ENCODE measurements at regions not wholly inside any gene's neighbourhood (a gene's known extent, or its start where the extent isn't known, plus 50 kb on each side); places are given as distances from the start of the nearest gene placed in this dataset.

DNA sequence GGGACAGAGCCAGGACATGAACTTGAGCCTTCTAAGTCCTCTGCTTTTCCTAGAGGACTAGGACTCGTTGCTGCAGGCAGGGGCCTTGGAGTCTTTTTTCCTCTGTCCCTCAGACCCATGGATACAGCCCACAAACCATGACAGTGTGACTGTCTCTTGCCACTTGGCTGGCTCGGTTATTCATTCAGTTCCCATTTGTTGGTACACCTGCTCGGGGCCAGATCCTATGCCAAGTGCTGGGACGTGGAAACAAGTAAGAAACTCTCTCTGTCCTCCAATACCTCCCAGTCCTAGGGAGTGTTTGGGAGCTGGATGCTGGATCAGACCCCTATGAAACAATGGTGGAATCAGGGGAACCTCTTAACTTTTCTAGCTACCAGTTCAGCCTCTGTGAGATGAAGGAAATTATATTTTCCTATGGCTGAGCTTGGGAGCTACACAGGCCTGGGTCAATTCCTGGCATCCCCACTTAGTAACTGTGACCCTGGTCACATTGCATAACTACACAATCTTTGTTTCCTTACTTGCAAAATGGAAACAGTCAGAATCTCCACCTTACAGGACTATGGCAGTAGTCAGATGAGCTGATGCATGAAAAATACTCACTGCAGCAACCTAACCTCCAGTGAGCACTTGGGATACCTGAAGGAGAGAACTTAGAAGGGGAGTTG lies 106.3 kb upstream of the VRK1 start:
- Histone ChIP-seq H3K4me2 (ENCODE audit: low read length) (no peak overlapping the region), H3K9me3 (ENCODE audit: low read length) (no peaks in the 10 kb centered on the region), H3K79me2 (ENCODE audit: low read length) (no peaks in the 10 kb centered on the region), H3K36me3 (ENCODE audit: low read depth, low read length) (no peaks in the 10 kb centered on the region), H3K27ac (ENCODE audit: low read length) (no peak overlapping the region), H4K20me1 (ENCODE audit: low read length) (no peaks in the 10 kb centered on the region), H3K27me3 (ENCODE audit: low read length) (peaks cover 74% of the 10 kb centered on the region), H3K4me1 (ENCODE audit: insufficient read depth, low read length) (no peaks in the 10 kb centered on the region), H3K4me3 (ENCODE audit: low read length) (no peak overlapping the region), H3K9ac (ENCODE audit: low read length) (no peak overlapping the region), H3K9me2 (replicated peaks; ENCODE audit: low read length) (no peaks in the 10 kb centered on the region), H3F3A (ENCODE audit: low read length, unreplicated experiment) (no peaks in the 10 kb centered on the region), H2AFZ (ENCODE audit: low read length) (no peak overlapping the region)
- no TSS peak for BruUV-seq (replicated peaks)
- DNase-seq = no peak
- TF ChIP-seq CTCF (conservative IDR thresholded peaks at IDR 0.05; ENCODE audit: low read depth, low read length) (no peak), EZH2phosphoT487 (IDR thresholded peaks at IDR 0.05; ENCODE audit: borderline replicate concordance, low read length) (no peak), EZH2 (IDR thresholded peaks at IDR 0.05; ENCODE audit: low read length, unreplicated experiment) (no peak)
- ChIA-PET CTCF (no interaction called here), POLR2A (ENCODE audit: unreplicated experiment) (no interaction called here)
- ATAC-seq = no peak
- intact Hi-C loops (cut with micrococcal nuclease) = no loop called here

DNA sequence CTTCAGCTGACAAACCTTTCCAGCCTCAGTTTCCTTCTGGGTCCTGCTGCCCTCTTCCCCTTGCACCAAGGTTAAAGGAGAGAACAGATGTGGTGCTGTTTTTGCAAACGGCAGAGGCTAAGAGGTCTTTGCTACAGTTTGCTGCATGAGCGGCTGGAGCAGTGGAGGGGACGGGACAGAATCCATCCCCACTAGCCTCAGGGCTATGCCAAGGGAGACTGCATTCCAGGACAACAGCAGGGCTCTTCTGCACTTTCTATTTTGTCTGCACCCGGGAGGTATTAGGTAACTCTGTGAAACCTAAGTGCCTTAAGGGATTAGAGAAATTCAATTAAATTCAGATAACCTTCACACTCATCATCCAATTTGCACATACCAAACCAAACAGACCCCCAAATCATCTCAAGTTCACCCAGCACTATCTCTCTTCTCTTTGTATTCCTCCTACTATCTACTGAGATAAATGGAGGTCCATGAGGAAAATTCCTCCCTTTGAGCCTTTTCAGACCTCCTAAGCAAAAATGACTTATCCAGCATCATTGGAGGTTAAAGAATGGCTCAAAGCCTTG lies 103.8 kb upstream of the VRK1 start:
- DNase-seq (no peak), ATAC-seq (no peak)
- POLR2A ChIA-PET (ENCODE audit: unreplicated experiment) = no interaction called here
- H3K9me3 ChIP-seq (ENCODE audit: low read length) = no peaks in the 10 kb centered on the region
- no peak overlapping the region for H2AFZ ChIP-seq (ENCODE audit: low read length)
- no peaks in the 10 kb centered on the region for H3K36me3 ChIP-seq (ENCODE audit: low read depth, low read length)
- H3K4me1 ChIP-seq (ENCODE audit: insufficient read depth, low read length) = no peaks in the 10 kb centered on the region
- TF ChIP-seq EZH2phosphoT487 (IDR thresholded peaks at IDR 0.05; ENCODE audit: borderline replicate concordance, low read length) (no peak), CTCF (conservative IDR thresholded peaks at IDR 0.05; ENCODE audit: low read depth, low read length) (no peak), EZH2 (IDR thresholded peaks at IDR 0.05; ENCODE audit: low read length, unreplicated experiment) (no peak)
- BruUV-seq (replicated peaks) = no TSS peak
- CTCF ChIA-PET = no interaction called here
- no peaks in the 10 kb centered on the region for H4K20me1 ChIP-seq (ENCODE audit: low read length)
- H3K27ac ChIP-seq (ENCODE audit: low read length) = no peak overlapping the region
- no peaks in the 10 kb centered on the region for H3K79me2 ChIP-seq (ENCODE audit: low read length)
- no peak overlapping the region for H3K9ac ChIP-seq (ENCODE audit: low read length)
- intact Hi-C loops (cut with micrococcal nuclease) = no loop called here
- no peak overlapping the region for H3K4me2 ChIP-seq (ENCODE audit: low read length)
- no peaks in the 10 kb centered on the region for H3K9me2 ChIP-seq (replicated peaks; ENCODE audit: low read length)
- no peaks in the 10 kb centered on the region for H3F3A ChIP-seq (ENCODE audit: low read length, unreplicated experiment)
- peaks cover 74% of the 10 kb centered on the region for H3K27me3 ChIP-seq (ENCODE audit: low read length)
- no peak overlapping the region for H3K4me3 ChIP-seq (ENCODE audit: low read length)

- no peaks in the 10 kb centered on the region for H3K79me2 ChIP-seq (ENCODE audit: low read length)
- BruUV-seq (replicated peaks) = no TSS peak
Observed at GRCh38 chr14:96693987-96694386, 103.2 kb upstream of the VRK1 start.

More at GRCh38 chr14:96693987-96694386, 103.2 kb upstream of the VRK1 start:
- Histone ChIP-seq H3K27me3 (ENCODE audit: low read length) (peaks cover 67% of the 10 kb centered on the region), H3K9me2 (replicated peaks; ENCODE audit: low read length) (no peaks in the 10 kb centered on the region), H3K4me2 (ENCODE audit: low read length) (no peak overlapping the region), H2AFZ (ENCODE audit: low read length) (no peak overlapping the region), H3K4me1 (ENCODE audit: insufficient read depth, low read length) (no peaks in the 10 kb centered on the region), H4K20me1 (ENCODE audit: low read length) (no peaks in the 10 kb centered on the region), H3K27ac (ENCODE audit: low read length) (no peak overlapping the region), H3F3A (ENCODE audit: low read length, unreplicated experiment) (no peaks in the 10 kb centered on the region), H3K9me3 (ENCODE audit: low read length) (no peaks in the 10 kb centered on the region), H3K36me3 (ENCODE audit: low read depth, low read length) (no peaks in the 10 kb centered on the region), H3K4me3 (ENCODE audit: low read length) (no peak overlapping the region), H3K9ac (ENCODE audit: low read length) (no peak overlapping the region)
- POLR2A ChIA-PET (ENCODE audit: unreplicated experiment) = no interaction called here
- TF ChIP-seq CTCF (conservative IDR thresholded peaks at IDR 0.05; ENCODE audit: low read depth, low read length) (no peak), EZH2phosphoT487 (IDR thresholded peaks at IDR 0.05; ENCODE audit: borderline replicate concordance, low read length) (no peak)
- CTCF ChIA-PET = no interaction called here
- intact Hi-C loops (cut with micrococcal nuclease) = no loop called here
- DNase-seq = no peak
- ATAC-seq = no peak

All from PC-3 (cell line).